ENCODE measurements at regions not wholly inside any gene's neighbourhood (a gene's known extent, or its start where the extent isn't known, plus 50 kb on each side); places are given as distances from the start of the nearest gene placed in this dataset.
"Not testable (repeated sequence)": the region's sequence is repeated elsewhere in the genome, so short reads cannot be mapped to it uniquely, and the experiment has no call there.

- no peak for DNase-seq (ENCODE audit: low read depth in 2 of 2)
Observed at GRCh38 chr11:88061111-88061510, 114.1 kb downstream of the RAB38 start.

GRCh38 chr11:88059326-88059725 lies 115.9 kb downstream of the RAB38 start:
- no peak for DNase-seq (ENCODE audit: low read depth in 2 of 2)

GRCh38 chr11:88051396-88051795 lies 123.8 kb downstream of the RAB38 start:
- no peak for DNase-seq (ENCODE audit: low read depth in 2 of 2)

GRCh38 chr11:88050247-88050646 lies 125.0 kb downstream of the RAB38 start:
- DNase-seq (ENCODE audit: low read depth in 2 of 2), result no peak

- DNase-seq (ENCODE audit: low read depth in 2 of 2), result not testable (repeated sequence)
Observed at GRCh38 chr11:88045288-88045687, 130.0 kb downstream of the RAB38 start.

GRCh38 chr11:88044658-88045057 lies 130.6 kb downstream of the RAB38 start:
- DNase-seq (ENCODE audit: low read depth in 2 of 2), result not testable (repeated sequence)

- no peak for DNase-seq (ENCODE audit: low read depth in 2 of 2)
Observed at GRCh38 chr11:88043149-88043548, 132.1 kb downstream of the RAB38 start.

- DNase-seq (ENCODE audit: low read depth in 2 of 2), result no peak
Observed at GRCh38 chr11:88042647-88043046, 132.6 kb downstream of the RAB38 start.

- DNase-seq (ENCODE audit: low read depth in 2 of 2), result no peak
Observed at GRCh38 chr11:88042238-88042637, 133.0 kb downstream of the RAB38 start.

- no peak for DNase-seq (ENCODE audit: low read depth in 2 of 2)
Observed at GRCh38 chr11:88041679-88042078, 133.6 kb downstream of the RAB38 start.

- DNase-seq (ENCODE audit: low read depth in 2 of 2), result no peak
Observed at GRCh38 chr11:88040148-88040496, 135.1 kb downstream of the RAB38 start.

GRCh38 chr11:88039476-88040147 lies 135.6 kb downstream of the RAB38 start:
- DNase-seq (ENCODE audit: low read depth in 2 of 2), result no peak

GRCh38 chr11:88038063-88038462 lies 137.2 kb downstream of the RAB38 start:
- DNase-seq (ENCODE audit: low read depth in 2 of 2), result no peak

- no peak for DNase-seq (ENCODE audit: low read depth in 2 of 2)
Observed at GRCh38 chr11:88036701-88037100, 138.5 kb downstream of the RAB38 start.

GRCh38 chr11:88035271-88035670 lies 140.0 kb downstream of the RAB38 start:
- no peak for DNase-seq (ENCODE audit: low read depth in 2 of 2)

GRCh38 chr11:88017666-88018065 lies 157.6 kb downstream of the RAB38 start:
- DNase-seq (ENCODE audit: low read depth in 2 of 2), result no peak

- DNase-seq (ENCODE audit: low read depth in 2 of 2), result peak; percentile 14 to 17
Observed at GRCh38 chr11:88016392-88017170, 158.7 kb downstream of the RAB38 start.

GRCh38 chr11:88015170-88015569 lies 160.1 kb downstream of the RAB38 start:
- no peak for DNase-seq (ENCODE audit: low read depth in 2 of 2)

GRCh38 chr11:88013508-88014065 lies 161.7 kb downstream of the RAB38 start:
- DNase-seq (ENCODE audit: low read depth in 2 of 2), result no peak

GRCh38 chr11:88012456-88012855 lies 162.8 kb downstream of the RAB38 start:
- DNase-seq (ENCODE audit: low read depth in 2 of 2), result no peak

- DNase-seq (ENCODE audit: low read depth in 2 of 2), result no peak
Observed at GRCh38 chr11:87976009-87976408, 199.2 kb downstream of the RAB38 start.

- no peak for DNase-seq (ENCODE audit: low read depth in 2 of 2)
Observed at GRCh38 chr11:87974797-87975196, 200.4 kb downstream of the RAB38 start.

GRCh38 chr11:87972133-87972532 lies 203.1 kb downstream of the RAB38 start:
- no peak for DNase-seq (ENCODE audit: low read depth in 2 of 2)
